Stimulated activated CD4-positive, alpha-beta T cell treated with anti-CD3 and anti-CD28 coated beads, Interleukin-15, amount 100 ng/mL, for 48 hours (primary cell): ENCODE measurements at regions not wholly inside any gene's neighbourhood (a gene's known extent, or its start where the extent isn't known, plus 50 kb on each side); places are given as distances from the start of the nearest gene placed in this dataset.
"Not testable (repeated sequence)": the region's sequence is repeated elsewhere in the genome, so short reads cannot be mapped to it uniquely, and the experiment has no call there.

Experiments
- DNase-seq, 2 donors: peaks; one replicate each; pipeline ENCODE4 v3.0.0-alpha.2; 2020; ENCODE audit warnings: low read depth in 2 of 2

DNA sequence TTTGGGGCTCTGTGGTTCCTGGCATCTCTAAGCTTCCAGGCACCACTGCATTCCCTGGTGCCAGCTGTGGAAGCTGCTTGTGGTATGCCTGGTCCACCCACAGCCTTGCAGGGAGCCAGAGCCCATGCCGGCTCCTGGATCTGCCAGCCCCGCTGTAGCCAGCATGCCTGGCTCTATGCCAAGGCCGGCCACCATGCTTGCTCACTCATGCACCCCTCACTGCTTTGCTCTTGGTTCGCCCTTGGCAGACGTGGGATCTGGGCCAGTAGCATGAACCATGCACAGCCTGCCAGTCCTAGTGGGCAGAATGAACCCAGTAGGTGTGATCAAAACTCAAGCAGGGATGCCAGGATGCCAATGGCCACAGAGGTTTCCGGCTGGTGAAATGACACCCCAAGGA, 634.2 kb upstream of the TMEFF2 start:
- DNase-seq, result no peak

DNA sequence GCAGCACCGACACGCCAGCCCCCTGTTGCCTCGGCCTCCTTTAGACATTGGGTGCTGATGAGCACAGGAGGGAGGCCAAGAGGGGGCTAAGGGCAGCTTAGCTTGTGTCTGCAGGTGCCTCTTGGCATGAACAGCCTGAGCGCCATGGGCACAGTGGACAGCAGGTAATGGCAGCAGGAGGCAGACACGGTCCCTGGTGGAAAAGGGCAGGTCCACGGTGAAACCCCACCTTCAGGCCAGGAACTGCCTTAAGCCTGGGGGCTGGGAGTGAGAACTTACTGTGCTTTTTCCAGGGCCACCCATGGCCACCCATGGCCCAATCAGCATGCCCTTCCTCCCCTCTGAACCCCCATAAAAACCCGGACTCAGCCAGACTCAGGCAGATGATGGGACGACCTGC, 633.4 kb upstream of the TMEFF2 start:
- no peak for DNase-seq

DNA sequence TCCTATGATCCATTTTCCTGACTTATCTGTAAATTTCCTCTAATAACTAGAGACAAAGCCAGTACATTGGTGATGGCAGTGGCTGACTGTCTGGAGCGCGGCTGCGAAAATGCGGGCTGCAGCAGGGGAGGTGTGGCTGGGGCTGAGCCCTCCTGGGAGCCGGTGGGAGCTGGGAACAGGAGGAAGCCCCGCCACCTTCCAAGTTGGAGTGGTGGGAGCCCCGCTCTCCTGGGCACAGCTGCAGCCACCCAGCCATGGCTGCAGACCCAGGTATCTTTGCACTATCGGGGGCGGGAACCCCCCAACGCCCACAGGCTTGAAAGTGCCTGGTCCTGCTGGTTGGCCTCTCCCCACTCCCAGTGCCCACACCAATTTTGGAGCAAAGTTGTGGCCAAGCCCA, 633.0 kb upstream of the TMEFF2 start:
- DNase-seq, result no peak

DNA sequence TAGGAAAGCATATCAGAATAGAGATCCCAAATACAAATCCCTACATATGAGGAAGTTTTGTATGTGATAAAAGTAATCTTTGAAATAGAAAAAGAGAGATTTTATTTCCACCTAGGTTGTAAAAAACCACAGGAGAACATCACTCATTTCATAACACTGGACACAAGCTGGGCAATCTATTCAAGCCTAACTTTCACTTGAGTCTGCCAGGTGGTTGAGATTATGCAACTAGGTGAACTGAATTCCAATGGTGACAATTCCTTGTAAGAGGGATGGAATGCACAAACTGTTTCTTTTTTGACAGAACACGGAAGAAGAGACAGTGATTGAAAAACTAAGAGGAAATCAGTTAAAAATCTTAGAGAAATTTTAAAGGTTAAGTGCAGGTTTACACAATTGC, 619.6 kb upstream of the TMEFF2 start:
- DNase-seq, result no peak

DNA sequence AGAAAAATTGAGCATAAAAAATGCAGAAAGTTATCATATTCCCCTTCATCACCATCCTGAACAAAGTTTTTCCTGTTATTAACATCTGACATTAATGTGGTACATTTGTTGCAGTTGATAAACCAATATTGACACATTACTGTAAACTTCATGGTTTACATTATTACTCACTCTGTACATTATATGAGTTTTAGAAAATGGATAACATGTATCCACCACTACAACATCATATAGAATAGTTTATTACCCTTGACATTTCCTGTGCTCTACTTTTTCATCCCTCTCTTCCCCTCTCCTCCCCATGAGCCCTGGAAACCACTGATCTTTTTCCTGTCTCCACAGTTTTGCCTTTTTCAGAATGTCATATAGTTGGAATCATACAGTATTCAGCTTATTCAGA, 618.6 kb upstream of the TMEFF2 start:
- DNase-seq, result no peak

DNA sequence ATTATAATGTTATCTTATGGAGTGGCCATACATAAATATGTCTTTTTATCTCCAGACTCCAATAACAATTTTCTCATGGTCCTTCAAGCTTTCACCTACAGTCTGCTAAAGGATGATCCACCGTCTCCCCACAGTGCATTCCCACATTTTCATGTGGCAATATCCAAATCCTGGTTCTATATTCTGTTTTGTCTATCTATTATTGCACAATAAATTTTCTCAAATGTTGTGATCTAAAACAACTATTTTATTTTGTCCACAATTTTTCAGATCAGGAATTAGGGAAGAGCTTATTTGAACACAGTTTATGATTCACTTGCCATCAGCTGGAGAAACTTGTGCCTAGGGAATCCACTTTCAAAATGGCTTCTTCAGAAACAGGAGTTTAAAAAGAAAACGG, 614.4 kb upstream of the TMEFF2 start:
- DNase-seq, result no peak

DNA sequence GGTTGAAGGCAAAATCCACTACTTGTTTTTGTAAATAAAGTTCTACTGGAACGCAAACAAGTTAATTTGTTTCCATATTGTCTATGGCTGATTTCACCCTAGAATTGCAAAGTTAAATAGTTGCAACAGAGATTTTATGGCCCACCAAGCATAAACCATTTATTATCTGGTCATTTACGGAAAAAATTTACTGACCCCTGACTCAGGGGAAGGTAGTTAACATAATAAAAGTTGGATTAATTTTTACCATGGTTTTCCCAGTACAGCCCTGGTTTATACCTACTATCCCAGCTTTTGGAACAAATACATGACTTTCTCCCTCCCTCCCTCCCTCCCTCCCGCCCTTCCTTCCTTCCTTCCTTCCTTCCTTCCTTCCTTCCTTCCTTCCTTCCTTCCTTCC, 588.9 kb upstream of the TMEFF2 start:
- no peak for DNase-seq

DNA sequence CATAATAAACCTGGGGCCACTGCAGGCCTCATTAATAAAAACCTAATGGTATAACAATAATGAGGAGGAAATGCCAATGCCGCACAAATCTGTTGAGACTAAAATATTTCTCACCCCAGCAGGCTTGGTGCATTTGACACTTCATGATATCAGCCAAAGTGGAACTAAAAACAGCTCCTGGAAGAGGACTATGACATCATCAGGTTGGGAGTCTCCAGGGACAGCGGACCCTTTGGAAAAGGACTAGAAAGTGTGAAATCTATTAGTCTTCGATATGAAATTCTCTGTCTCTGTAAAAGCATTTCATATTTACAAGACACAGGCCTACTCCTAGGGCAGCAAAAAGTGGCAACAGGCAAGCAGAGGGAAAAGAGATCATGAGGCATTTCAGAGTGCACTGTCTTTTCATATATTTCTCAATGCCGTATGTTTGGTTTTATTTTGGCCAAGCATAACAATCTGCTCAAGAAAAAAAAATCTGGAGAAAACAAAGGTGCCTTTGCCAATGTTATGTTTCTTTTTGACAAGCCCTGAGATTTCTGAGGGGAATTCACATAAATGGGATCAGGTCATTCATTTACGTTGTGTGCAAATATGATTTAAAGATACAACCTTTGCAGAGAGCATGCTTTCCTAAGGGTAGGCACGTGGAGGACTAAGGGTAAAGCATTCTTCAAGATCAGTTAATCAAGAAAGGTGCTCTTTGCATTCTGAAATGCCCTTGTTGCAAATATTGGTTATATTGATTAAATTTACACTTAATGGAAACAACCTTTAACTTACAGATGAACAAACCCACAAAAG, 580.9 kb upstream of the TMEFF2 start:
- DNase-seq, result no peak

DNA sequence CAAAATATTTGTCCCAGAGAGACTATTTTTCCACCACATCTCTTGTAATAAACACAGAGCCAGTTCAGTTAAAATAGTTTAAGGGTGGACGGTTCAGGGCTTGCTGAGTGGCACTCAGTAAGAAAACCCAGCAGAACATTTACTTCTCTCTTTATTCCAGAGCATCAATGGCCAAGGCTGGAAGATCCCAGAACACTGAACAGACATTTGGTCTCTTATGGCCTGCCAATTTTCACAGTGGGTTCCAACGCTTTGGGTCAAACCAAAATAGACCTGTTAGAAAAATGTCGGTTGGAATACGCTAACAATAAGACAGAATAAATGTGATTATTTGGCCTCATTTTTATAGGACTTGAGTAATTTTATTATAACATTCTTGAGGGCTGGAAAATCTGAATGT, 580.3 kb upstream of the TMEFF2 start:
- DNase-seq, result no peak

DNA sequence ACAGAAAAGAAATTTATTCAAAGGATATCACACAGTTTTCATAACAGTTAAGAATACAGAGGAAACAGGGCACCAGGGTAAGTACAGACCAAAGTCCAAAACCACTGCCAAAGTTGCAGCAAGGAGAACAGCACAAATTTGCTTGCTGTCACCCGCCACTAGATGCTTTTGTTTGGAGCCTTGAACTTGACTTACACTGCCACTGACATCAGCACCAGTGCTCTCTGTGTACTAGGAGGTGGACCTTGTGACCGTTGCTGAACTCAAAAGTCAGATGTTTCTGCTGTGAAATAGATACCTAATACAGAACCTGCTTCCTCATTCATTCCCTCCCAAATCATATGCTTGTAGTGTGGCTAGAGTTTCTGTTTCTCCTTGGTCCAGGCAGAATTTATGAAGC, 578.3 kb upstream of the TMEFF2 start:
- no peak for DNase-seq

DNA sequence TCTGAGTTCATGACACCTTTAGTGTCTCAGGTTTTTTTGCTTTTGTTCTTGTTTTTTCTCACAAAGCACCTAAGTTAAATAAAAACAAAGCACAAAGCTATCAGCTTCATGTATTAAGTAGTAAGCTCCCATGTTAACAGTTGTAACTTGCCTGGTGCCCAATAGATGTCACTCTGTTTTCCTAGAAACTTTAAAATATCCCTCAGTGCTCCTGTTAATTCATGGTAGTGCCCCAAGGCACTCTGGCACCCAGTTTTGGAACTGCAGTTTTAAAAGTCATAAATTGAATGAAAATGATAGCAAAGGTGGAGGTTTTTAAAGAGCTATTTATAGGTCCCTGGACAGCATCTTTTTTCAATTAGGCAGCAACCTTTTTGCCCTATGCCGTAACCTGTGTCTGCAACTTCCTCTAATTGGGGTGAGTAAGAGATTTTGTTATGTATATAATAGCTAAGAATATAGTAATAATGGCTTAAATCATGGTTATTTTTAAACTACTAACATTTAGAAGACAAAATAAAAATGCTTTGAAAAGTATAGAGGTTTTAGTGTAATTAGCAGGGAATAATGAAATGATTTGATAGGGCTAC, 555.0 kb upstream of the TMEFF2 start:
- DNase-seq, result no peak

DNA sequence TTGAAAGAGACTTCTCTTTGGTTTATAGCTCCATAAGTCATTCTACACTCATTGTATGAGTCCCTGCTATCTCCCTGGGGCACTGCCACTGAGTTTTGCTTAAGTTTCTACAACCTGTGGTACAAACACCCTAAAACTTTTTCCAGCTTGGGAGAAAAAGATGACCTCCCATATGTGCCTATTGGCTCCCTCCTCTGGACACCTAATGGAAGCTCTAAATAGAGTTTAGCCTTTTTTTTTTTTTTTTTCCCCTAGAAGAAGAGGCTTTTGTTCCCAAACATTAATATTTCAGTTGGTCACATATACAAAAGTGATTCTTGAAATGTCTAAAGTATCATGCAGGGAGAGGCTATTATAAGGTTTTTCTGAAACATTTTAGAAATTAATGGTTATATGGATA, 547.2 kb upstream of the TMEFF2 start:
- DNase-seq, result no peak

DNA sequence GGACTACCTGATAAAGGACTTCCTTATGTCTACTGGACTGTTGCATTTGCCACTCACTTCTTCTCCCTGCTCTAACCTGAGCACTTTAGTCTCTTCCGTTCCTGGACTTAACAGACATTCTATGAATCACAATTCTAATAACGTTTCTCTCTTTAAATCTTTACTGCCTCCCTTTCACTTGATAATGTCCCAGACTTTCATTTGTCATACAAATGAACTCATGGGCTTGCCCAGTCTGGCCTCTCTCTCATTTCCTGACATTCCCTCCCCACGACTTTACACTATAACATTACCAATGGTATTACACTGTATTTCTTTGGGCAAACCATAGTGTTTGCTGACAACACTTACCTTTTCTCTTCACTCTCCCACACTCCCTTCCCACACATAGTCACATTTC, 540.7 kb upstream of the TMEFF2 start:
- no peak for DNase-seq

DNA sequence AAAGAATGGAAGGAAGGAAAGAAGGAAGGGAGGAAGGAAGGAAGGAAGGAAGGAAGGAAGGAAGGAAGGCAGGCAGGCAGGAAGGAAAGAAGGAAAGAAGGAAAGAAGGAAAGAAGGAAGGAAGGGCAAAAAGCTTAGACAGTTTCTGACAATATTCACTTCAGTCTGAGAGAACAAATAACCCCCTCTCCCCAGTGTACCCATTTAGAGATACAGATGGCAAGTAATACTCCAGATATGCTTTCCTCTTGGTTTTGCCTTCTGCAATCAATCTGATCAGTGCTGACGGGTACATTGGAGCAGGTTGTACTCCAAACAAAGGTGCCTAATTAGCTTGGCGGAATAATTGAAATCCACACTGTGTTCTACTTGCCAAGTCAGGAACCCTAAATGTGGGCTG, 534.6 kb upstream of the TMEFF2 start:
- no peak for DNase-seq

DNA sequence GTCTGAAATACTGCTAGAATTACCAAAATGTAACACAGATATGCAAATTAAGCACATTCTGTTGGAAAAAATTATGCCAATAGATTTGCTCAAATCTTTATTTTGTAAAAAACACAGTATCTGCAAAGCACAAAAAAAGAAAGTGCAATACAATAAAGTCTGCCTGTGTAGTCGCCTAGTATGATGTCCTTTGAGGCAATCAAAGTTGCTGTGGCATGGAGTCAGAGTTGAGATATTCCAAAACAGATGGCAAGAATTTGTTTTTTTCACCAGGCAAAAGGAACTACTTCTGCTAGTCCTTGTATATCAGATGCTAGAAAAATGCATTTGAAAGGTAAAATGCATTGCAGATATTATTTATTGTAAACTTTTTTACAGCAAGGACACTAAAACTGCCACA, 531.3 kb upstream of the TMEFF2 start:
- DNase-seq, result no peak

DNA sequence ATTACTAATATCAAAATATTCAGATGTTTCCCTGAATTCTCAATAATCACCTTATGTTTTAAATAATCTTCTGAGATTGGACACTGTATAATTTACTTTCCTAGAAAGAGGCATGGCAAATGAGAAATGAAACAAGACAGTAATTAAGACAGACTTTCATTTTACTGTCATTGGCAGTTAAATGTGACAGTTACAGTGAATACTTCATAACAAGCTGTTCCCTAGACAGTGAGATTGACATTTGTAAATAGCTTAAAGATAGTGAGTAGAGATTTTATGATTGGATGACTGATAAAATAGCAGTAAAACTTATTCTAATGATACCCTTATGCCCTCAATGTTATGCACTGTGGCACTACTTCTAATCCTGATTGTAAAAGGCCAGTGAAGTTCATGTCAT, 524.9 kb upstream of the TMEFF2 start:
- no peak for DNase-seq

DNA sequence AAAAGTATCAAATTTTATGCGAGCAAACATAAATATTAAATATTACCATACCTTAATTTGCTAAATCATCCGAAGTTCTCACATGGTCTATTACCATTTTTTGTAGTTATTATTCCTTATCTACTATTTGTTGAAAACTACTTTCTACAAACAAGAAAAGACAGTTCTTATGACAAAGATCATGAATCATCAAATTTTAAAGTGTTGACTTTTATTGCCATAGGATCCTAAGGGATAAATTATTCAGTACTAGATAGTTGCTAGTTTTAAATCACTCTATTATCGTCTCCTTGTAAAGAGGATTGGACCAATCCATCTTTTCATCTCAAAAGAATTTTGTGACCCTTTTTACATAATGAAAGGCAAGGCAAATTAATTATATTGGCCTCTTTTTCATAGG, 523.6 kb upstream of the TMEFF2 start:
- DNase-seq, result no peak

DNA sequence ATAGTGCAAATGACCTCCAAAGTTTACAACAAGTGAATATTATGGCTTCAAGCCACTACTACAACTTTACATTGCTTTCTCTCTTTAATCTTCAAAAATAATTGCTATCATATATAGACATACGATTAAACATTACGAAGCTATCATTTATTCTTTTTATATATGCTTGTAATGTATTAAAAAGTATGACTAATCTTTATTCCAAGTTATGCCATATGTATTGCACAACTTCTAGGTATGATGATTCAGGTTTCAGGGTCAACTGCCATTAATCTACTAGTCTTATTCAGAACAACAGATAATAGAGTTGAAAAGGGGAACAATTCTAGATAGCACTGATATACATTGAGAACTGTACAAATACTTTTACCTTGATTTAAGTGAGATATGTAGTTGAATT, 506.2 kb upstream of the TMEFF2 start:
- no peak for DNase-seq

DNA sequence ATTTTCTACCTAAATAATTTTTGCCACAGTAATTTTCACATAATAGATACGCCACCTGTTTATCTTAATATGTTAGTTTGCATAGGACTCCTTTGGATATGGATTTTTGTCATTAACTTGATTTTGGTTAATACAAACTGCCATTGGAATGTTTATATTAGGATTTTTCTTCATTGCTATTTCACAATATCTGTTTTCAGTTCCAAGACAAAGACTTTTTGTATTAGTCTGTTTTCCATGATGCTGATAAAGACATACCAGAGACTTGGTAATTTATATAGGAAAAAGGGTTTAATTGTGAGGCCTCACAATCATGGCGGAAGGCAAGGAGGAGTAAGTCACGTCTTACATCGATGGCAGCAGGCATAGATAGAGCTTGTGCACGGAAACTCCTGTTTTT, 503.1 kb upstream of the TMEFF2 start:
- no peak for DNase-seq

DNA sequence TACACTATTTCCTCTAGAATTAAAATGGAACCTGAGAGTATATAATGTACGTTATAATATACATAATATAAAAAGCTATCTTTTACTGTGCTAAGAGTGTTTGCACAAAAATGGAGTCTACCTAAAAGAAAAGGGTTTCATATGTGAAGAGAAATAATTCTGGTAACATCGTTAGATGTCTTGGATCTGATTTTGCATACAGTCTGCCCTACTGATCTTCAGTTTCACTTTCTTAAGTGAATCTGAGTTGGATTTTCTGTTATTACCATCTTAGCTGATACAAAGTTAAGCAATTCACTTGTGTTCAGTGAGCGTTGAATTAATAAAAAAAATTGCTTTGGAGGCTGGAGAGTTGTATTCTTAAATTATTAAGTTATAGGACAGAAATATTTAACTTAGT, 502.1 kb upstream of the TMEFF2 start:
- DNase-seq, result no peak

DNA sequence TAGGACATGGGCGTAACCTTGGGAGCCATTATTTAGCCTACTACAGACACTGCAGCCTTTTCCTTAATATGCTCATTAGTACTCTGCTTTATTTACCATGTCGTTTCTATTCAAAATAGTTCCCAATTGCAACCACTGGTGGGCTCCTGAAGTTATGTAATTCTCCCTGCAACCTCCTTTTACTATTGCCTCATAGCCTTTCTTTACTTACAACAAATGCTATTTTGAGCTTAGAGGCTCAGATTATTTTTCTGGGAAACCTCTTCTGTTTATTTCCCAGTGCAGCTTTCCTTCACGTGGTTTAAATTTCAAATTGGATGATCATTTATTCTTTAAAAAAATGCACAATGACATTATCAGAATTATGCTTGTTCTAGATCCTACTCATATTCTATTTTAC, 492.3 kb upstream of the TMEFF2 start:
- DNase-seq, result no peak

DNA sequence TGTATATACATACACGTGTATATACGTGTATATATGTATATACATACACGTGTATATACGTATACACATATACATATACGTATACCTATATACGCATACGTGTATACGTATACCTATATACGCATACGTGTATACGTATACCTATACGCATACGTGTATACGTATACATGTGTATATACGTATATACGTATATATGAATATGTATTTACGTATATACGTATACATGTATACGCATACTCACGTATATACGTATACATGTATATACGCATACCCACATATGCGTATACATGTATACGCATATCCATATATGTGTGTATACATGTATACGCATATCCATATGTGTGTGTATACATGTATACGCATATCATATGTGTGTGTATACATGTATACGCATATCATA, 487.8 kb upstream of the TMEFF2 start:
- DNase-seq, result not testable (repeated sequence)

DNA sequence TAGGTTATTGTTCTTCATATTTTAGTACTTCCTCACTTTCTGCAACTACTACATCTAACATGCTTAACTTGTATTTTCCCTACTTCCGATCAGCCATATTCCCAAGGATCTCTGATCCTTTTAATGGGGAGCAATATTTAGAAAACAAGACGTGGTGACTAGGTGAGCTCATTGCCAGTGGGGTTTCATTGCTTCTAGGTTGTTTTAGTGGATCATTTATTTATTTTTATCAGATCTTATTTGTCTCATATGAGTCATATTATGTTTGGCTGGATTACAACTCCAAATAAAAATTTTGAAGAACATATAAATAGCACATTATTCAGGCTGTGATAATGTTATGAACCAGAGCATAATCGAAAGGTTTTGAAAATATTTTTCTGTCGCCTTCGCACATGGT, 480.9 kb upstream of the TMEFF2 start:
- DNase-seq, result no peak

DNA sequence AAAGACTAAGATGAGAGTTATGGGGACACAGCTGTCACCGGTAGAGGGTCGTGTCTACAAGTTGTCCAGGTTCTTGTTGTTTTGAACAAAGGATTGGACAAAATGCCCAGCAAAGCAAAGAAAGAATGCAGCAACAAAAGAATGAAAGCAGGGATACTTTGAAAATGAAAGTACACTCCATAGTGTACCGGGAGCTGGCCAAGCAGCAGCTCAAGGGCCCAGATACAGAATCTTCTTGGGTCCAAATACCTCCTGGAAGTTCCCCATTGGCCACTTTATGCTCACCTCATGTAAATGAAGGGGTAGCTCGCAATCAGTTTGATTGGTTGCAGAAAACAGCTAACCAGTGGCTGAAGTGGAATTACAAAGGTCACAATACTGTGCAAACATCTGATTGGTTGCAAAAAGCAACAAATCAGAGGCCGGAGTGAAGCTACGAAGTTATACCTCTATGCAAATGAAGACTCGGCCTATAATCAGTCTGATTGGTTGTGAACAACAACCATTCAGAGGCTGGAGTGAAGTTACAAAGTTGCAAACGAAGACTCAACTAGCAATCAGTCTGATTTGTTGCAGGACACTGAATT, 474.9 kb upstream of the TMEFF2 start:
- no peak for DNase-seq
